ENCODE measurements at regions not wholly inside any gene's neighbourhood (a gene's known extent, or its start where the extent isn't known, plus 50 kb on each side); places are given as distances from the start of the nearest gene placed in this dataset.

DNA sequence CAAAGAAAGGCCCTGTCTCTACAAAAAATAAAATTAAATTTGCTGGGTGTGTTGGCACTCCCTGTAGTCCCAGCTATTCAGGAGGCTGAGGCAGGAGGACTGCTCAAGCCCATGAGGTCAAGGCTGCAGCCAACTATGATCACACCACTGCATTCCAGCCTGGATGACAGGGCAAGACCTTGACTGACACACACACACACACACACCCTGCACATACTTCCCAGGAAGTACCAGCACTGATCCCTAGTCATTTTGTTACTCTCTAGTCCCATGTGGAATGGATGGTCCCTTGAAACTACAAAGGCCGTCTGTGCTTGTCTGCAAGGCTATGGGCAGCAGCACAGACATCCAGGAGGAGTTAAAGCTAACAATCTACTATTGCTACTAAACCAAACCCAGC is 59.7 kb upstream of the CYP2D6 start:
- no peaks in the 10 kb centered on the region for H3K9me3 ChIP-seq (ENCODE audit: control insufficient read depth, insufficient read depth, low read length)
- no peak overlapping the region for H3K4me3 ChIP-seq (ENCODE audit: low read depth, low read length)
- DNase-seq (ENCODE audit: low read depth, low spot score), result no peak
- POLR2A ChIA-PET, result no interaction called here
- no peaks in the 10 kb centered on the region for H3K27me3 ChIP-seq (ENCODE audit: control insufficient read depth, insufficient read depth, low read length)
- no peak overlapping the region for H3K27ac ChIP-seq (ENCODE audit: low read depth, low read length)
- TF ChIP-seq, protein P1, sequence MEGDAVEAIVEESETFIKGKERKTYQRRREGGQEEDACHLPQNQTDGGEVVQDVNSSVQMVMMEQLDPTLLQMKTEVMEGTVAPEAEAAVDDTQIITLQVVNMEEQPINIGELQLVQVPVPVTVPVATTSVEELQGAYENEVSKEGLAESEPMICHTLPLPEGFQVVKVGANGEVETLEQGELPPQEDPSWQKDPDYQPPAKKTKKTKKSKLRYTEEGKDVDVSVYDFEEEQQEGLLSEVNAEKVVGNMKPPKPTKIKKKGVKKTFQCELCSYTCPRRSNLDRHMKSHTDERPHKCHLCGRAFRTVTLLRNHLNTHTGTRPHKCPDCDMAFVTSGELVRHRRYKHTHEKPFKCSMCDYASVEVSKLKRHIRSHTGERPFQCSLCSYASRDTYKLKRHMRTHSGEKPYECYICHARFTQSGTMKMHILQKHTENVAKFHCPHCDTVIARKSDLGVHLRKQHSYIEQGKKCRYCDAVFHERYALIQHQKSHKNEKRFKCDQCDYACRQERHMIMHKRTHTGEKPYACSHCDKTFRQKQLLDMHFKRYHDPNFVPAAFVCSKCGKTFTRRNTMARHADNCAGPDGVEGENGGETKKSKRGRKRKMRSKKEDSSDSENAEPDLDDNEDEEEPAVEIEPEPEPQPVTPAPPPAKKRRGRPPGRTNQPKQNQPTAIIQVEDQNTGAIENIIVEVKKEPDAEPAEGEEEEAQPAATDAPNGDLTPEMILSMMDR (IDR thresholded peaks at IDR 0.05; ENCODE audit: low read depth, low read length), result no peak
- CTCF ChIA-PET, result no interaction called here

DNA sequence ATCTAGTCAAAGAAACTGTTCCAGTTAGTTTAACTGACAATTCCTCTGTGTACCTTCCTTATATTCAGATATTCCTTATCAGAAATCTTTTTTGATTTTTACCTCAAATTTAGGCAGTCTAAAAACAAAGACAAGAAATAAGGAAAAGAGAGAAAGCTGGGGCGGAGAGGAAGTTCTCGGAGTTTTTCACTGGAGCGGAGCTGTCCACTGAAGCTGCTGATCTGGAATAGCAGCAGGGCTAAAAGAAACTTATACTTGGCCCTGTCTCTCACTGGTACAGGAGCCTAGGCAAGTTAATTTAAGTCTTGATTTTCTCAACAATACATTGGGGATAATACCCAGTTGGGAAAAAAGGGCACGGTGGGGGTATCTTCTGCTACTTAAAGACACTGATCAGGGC is 59.2 kb upstream of the CYP2D6 start:
- ChIA-PET CTCF (interaction anchor here (0.6 kb wide), 1 partner anchor 10 kb away, joined by 5 read pairs; no protein-coding TSS in a partner anchor), POLR2A (no interaction called here)
- Histone ChIP-seq H3K9me3 (ENCODE audit: control insufficient read depth, insufficient read depth, low read length) (no peaks in the 10 kb centered on the region), H3K4me3 (ENCODE audit: low read depth, low read length) (no peak overlapping the region), H3K27ac (ENCODE audit: low read depth, low read length) (no peak overlapping the region), H3K27me3 (ENCODE audit: control insufficient read depth, insufficient read depth, low read length) (no peaks in the 10 kb centered on the region)
- TF ChIP-seq, protein P1 (IDR thresholded peaks at IDR 0.05; ENCODE audit: low read depth, low read length), result no peak
- no peak for DNase-seq (ENCODE audit: low read depth, low spot score)

DNA sequence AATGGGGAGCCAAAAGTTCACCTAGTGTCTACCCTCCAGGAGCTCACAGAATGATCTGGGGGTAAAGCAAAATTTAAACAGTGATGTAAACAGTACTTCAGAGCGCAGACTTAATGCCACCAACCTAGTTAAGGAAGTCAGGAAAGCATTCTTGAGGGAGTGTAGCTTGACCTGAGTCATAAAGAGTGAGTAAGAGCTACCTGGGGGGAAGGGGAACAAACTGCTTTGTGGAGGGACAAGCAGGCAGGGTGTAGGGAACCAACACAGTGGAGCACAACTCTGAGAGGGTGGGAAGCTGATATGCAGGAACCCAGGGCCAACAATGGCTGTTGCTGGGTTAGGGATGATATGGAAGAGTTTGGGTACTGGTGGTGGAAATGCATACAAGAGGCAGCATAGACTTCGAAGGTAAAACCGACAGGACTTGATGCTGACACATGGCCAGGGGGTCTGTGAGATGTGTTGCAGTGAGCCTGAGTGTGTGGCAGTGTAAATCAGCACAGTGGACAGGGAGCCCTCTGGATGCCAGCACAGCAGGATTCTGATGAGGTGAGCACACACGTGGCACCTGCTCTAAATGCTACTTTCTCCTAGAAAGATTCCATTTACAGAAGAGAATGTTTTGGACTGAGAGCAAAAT is 58.3 kb upstream of the CYP2D6 start:
- ChIA-PET CTCF (no interaction called here), POLR2A (no interaction called here)
- no peak overlapping the region for H3K27ac ChIP-seq (ENCODE audit: low read depth, low read length)
- H3K27me3 ChIP-seq (ENCODE audit: control insufficient read depth, insufficient read depth, low read length), result no peaks in the 10 kb centered on the region
- no peak for DNase-seq (ENCODE audit: low read depth, low spot score)
- TF ChIP-seq, protein P1 (IDR thresholded peaks at IDR 0.05; ENCODE audit: low read depth, low read length), result no peak
- H3K9me3 ChIP-seq (ENCODE audit: control insufficient read depth, insufficient read depth, low read length), result no peaks in the 10 kb centered on the region
- H3K4me3 ChIP-seq (ENCODE audit: low read depth, low read length), result no peak overlapping the region

DNA sequence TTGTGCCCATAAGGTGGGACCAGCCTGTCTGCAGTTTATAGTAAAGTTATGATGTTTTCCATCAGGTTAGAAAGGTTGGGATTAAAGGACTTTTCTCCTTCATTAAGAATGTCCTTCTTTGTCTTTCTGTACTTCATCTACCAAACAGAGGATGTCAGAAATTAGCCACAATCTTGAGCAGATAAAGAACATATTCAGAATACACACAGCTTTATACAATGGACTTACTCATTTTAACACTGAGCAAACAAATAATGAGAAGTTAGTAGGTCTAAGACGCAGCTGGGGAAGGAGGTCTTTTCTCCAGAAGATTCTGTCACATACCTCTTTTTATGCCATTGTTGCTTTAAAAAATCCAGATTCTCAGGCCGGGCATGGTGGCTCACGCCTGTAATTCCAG is 57.0 kb upstream of the CYP2D6 start:
- ChIA-PET POLR2A (no interaction called here), CTCF (no interaction called here)
- TF ChIP-seq, protein P1 (IDR thresholded peaks at IDR 0.05; ENCODE audit: low read depth, low read length), result no peak
- DNase-seq (ENCODE audit: low read depth, low spot score), result no peak
- H3K4me3 ChIP-seq (ENCODE audit: low read depth, low read length), result no peak overlapping the region
- no peaks in the 10 kb centered on the region for H3K27me3 ChIP-seq (ENCODE audit: control insufficient read depth, insufficient read depth, low read length)
- no peak overlapping the region for H3K27ac ChIP-seq (ENCODE audit: low read depth, low read length)
- H3K9me3 ChIP-seq (ENCODE audit: control insufficient read depth, insufficient read depth, low read length), result no peaks in the 10 kb centered on the region

- DNase-seq (ENCODE audit: low read depth, low spot score), result no peak
- H3K9me3 ChIP-seq (ENCODE audit: control insufficient read depth, insufficient read depth, low read length), result no peaks in the 10 kb centered on the region
- ChIA-PET CTCF (interaction anchor here (0.6 to 1.6 kb wide), 3 partner anchors 95 to 331 kb away, joined by 3 to 5 read pairs (median 4); no protein-coding TSS in a partner anchor), POLR2A (interaction anchor here (0.6 kb wide), 1 partner anchor 363 kb away, joined by 3 read pairs; no protein-coding TSS in a partner anchor)
- TF ChIP-seq, protein P1 (IDR thresholded peaks at IDR 0.05; ENCODE audit: low read depth, low read length), result no peak
- H3K27me3 ChIP-seq (ENCODE audit: control insufficient read depth, insufficient read depth, low read length), result no peaks in the 10 kb centered on the region
- no peak overlapping the region for H3K4me3 ChIP-seq (ENCODE audit: low read depth, low read length)
- H3K27ac ChIP-seq (ENCODE audit: low read depth, low read length), result no peak overlapping the region
Observed at GRCh38 chr22:42185915-42186439, 55.4 kb upstream of the CYP2D6 start.

Measured in AG04450 (cell line).